ENCODE measurements at regions not wholly inside any gene's neighbourhood (a gene's known extent, or its start where the extent isn't known, plus 50 kb on each side); places are given as distances from the start of the nearest gene placed in this dataset.

DNA sequence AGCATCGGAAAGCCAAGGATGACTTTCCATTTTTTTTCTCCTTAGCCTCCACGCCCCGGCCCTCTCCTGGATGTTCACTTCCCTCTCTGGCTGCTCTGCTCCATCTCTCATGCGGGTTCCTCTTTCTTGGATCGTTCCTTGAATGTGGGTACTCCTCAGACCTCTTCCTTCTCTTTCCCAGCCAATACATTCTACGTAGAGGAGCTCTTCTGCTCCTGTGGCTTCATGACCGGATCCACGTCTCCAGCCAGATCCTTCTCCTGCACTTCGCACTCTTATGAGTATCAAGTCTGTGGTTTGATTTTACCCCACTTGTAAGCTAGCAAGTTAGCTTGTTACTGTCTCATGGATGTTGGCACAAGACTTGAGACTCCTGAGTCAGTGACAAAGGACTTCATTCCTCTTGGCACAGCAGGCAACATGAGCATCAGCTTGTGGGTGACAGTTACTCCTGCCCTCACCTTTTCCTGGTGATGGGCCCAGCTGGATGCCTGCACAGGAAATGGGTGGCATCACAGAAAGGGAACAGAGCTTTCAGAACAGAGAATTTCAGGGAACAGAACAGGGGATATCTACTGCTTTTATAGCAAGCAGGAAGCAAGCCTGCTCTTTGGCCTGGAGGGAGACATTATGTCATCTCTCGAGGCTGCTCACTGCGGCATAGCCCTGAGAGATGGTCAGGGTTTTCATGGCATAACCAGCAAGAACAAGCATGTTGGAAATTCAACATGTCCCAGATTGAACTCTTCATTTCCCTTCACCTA lies 100.1 kb upstream of the KIF26B start:
- ChIA-PET POLR2A (no interaction called here), CTCF (ENCODE audit: low intra/inter-chr PET ratio) (no interaction called here)
- Histone ChIP-seq H3K4me1 (replicated peaks in 1 of 2; ENCODE audit: control insufficient read depth in 2 of 2, insufficient read depth in 2 of 2, low read length in 2 of 2) (peaks cover 15 to 26% of the 10 kb centered on the region in 2 experiments), H3K27me3 (ENCODE audit: control insufficient read depth in 2 of 2, insufficient read depth in 2 of 2, low read length in 2 of 2) (no peaks in the 10 kb centered on the region), H3K9me1 (ENCODE audit: control insufficient read depth, insufficient read depth, low read length) (no peaks in the 10 kb centered on the region), H3K9me3 (replicated peaks; ENCODE audit: control insufficient read depth, insufficient read depth, low read depth, low read length) (no peaks in the 10 kb centered on the region), H2AFZ (ENCODE audit: low read depth, low read length) (no peak overlapping the region), H3K4me2 (ENCODE audit: insufficient read depth, low read length) (no peak overlapping the region), H3K27ac (ENCODE audit: extremely low read depth, low read depth, low read length) (no peak overlapping the region), H3K4me3 (no peak overlapping the region), H3K79me2 (ENCODE audit: control insufficient read depth, insufficient read depth, low read length) (no peaks in the 10 kb centered on the region), H3K36me3 (ENCODE audit: control insufficient read depth, insufficient read depth, low read length) (no peaks in the 10 kb centered on the region; the same call in 2 of the 3 replicates), H4K20me1 (replicated peaks; ENCODE audit: control insufficient read depth, insufficient read depth, low read length) (no peaks in the 10 kb centered on the region), H3K9ac (ENCODE audit: insufficient read depth in 1 of 2, low read depth in 2 of 2, low read length in 2 of 2) (no peak overlapping the region)
- 70% methylated on average over 11 of the region's 11 CpGs for WGBS (ENCODE audit: insufficient coverage, low coverage, missing lambda C conversion rate)
- TF ChIP-seq ZEB2 (IDR thresholded peaks at IDR 0.05) (no peak), SPI1 (IDR thresholded peaks at IDR 0.05; ENCODE audit: borderline replicate concordance, low read depth, low read length) (peak; percentile 80; the same call in 1 of the 2 replicates)
- BruUV-seq (replicated peaks) = no TSS peak
- no peak for ATAC-seq
- intact Hi-C loops (cut with micrococcal nuclease) (no loop called here), in situ Hi-C loops (cut with MboI) (no loop called here)
- no peak for FAIRE-seq
- no peak for DNase-seq (ENCODE audit: extremely low read depth in 1 of 4, low spot score in 3 of 4)

- in situ Hi-C loops (cut with MboI) = no loop called here
- Histone ChIP-seq H3K9ac (ENCODE audit: insufficient read depth in 1 of 2, low read depth in 2 of 2, low read length in 2 of 2) (no peak overlapping the region), H3K79me2 (ENCODE audit: control insufficient read depth, insufficient read depth, low read length) (no peaks in the 10 kb centered on the region), H3K27me3 (ENCODE audit: control insufficient read depth in 2 of 2, insufficient read depth in 2 of 2, low read length in 2 of 2) (no peaks in the 10 kb centered on the region), H3K4me3 (no peak overlapping the region), H3K27ac (ENCODE audit: extremely low read depth, low read depth, low read length) (no peak overlapping the region), H3K4me2 (ENCODE audit: insufficient read depth, low read length) (no peak overlapping the region), H3K36me3 (ENCODE audit: control insufficient read depth, insufficient read depth, low read length) (no peaks in the 10 kb centered on the region; the same call in 2 of the 3 replicates), H4K20me1 (replicated peaks; ENCODE audit: control insufficient read depth, insufficient read depth, low read length) (no peaks in the 10 kb centered on the region), H3K9me3 (replicated peaks; ENCODE audit: control insufficient read depth, insufficient read depth, low read depth, low read length) (no peaks in the 10 kb centered on the region), H3K4me1 (replicated peaks in 1 of 2; ENCODE audit: control insufficient read depth in 2 of 2, insufficient read depth in 2 of 2, low read length in 2 of 2) (peaks cover 15 to 26% of the 10 kb centered on the region in 2 experiments), H3K9me1 (ENCODE audit: control insufficient read depth, insufficient read depth, low read length) (no peaks in the 10 kb centered on the region), H2AFZ (ENCODE audit: low read depth, low read length) (no peak overlapping the region)
- no TSS peak for BruUV-seq (replicated peaks)
- no peak for ATAC-seq
- ChIA-PET POLR2A (no interaction called here), CTCF (ENCODE audit: low intra/inter-chr PET ratio) (no interaction called here)
- no peak for FAIRE-seq
- WGBS (ENCODE audit: insufficient coverage, low coverage, missing lambda C conversion rate) = 57% methylated on average over 7 of the region's 7 CpGs
- no peak for DNase-seq (ENCODE audit: extremely low read depth in 1 of 4, low spot score in 3 of 4)
- intact Hi-C loops (cut with micrococcal nuclease) = no loop called here
- TF ChIP-seq, protein P1, sequence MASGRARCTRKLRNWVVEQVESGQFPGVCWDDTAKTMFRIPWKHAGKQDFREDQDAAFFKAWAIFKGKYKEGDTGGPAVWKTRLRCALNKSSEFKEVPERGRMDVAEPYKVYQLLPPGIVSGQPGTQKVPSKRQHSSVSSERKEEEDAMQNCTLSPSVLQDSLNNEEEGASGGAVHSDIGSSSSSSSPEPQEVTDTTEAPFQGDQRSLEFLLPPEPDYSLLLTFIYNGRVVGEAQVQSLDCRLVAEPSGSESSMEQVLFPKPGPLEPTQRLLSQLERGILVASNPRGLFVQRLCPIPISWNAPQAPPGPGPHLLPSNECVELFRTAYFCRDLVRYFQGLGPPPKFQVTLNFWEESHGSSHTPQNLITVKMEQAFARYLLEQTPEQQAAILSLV (tag; IDR thresholded peaks at IDR 0.05) = no peak
- TF ChIP-seq HDAC1 (IDR thresholded peaks at IDR 0.05) = no peak
- TF ChIP-seq, protein P2, sequence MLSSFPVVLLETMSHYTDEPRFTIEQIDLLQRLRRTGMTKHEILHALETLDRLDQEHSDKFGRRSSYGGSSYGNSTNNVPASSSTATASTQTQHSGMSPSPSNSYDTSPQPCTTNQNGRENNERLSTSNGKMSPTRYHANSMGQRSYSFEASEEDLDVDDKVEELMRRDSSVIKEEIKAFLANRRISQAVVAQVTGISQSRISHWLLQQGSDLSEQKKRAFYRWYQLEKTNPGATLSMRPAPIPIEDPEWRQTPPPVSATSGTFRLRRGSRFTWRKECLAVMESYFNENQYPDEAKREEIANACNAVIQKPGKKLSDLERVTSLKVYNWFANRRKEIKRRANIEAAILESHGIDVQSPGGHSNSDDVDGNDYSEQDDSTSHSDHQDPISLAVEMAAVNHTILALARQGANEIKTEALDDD (IDR thresholded peaks at IDR 0.05) = no peak
- no peak for TF ChIP-seq OTX1 (CRISPR knock-in tag; IDR thresholded peaks at IDR 0.05)
- TF ChIP-seq DPF2 (IDR thresholded peaks at IDR 0.05) = no peak
- no peak; the same call in 1 of the 2 replicates for TF ChIP-seq MAFG (tag; conservative IDR thresholded peaks at IDR 0.05)
- TF ChIP-seq ZNF134 (CRISPR knock-in tag; conservative IDR thresholded peaks at IDR 0.05) = no peak
- no peak for TF ChIP-seq TFAP4 (CRISPR knock-in tag; IDR thresholded peaks at IDR 0.05; ENCODE audit: borderline replicate concordance)
- no peak for TF ChIP-seq TAF15 (IDR thresholded peaks at IDR 0.05; ENCODE audit: low read depth, low read length)
- TF ChIP-seq ZNF785 (CRISPR knock-in tag; IDR thresholded peaks at IDR 0.05) = no peak
- no peak for TF ChIP-seq ZNF124 (CRISPR knock-in tag; IDR thresholded peaks at IDR 0.05)
- TF ChIP-seq RHOXF2B (CRISPR knock-in tag; conservative IDR thresholded peaks at IDR 0.05) = no peak
These were observed 100.7 kb upstream of the KIF26B start for GRCh38 chr1:245054105-245054504.

All from K562 (cell line).